B cell (primary cell): ENCODE measurements at regions not wholly inside any gene's neighbourhood (a gene's known extent, or its start where the extent isn't known, plus 50 kb on each side); places are given as distances from the start of the nearest gene placed in this dataset.

Experiments
- ATAC-seq: fragments of 200-7000 bp; cut with Tn5 transposase; one replicate; pipeline ENCODE4 v1.10.0; 2021; ENCODE audit warnings: low read depth, mild to moderate bottlenecking, moderate number of reproducible peaks, moderate library complexity
- CTCF ChIA-PET: fragments of 350-600 bp; sonication (Branson Sonifier 250); formaldehyde crosslinking; loops from one replicate; lab custom pipeline; 2021; ENCODE audit warnings: antibody characterized with exemption, inconsistent platforms; lab: Charles Lee
- POLR2A ChIA-PET: fragments of 350-600 bp; sonication (Branson Sonifier 250); formaldehyde crosslinking; loops from one replicate; lab custom pipeline; 2021; ENCODE audit warnings: antibody characterized with exemption; lab: Charles Lee
- DNase-seq: peaks from one replicate; pipeline ENCODE4 v3.0.0; 2013
- H2AFZ ChIP-seq: 2 replicates; pipeline ENCODE4 v1.6.1; 2012; ENCODE audit warnings: mild to moderate bottlenecking, low read depth, low read length; ENCODE audit not compliant: insufficient read depth, poor library complexity, severe bottlenecking
- H3K27ac ChIP-seq, 2 donors: 1 replicate in 1 of 2; 2 replicates in 1 of 2; pipeline ENCODE4 v1.5.1; 2012 to 2013; ENCODE audit warnings: low read length in 2 of 2, mild to moderate bottlenecking in 2 of 2, moderate library complexity in 1 of 2
- H3K27me3 ChIP-seq, 4 experiments: fragments of 200-600 bp in 1 of 4; sonication (generic) in 1 of 4; replicated peaks in 1 of 4; 1 replicate in 2 of 4; 2 replicates in 2 of 4; pipeline versions ENCODE4 v1.6.1 to v1.7.0; 2013 to 2016; ENCODE audit warnings: low read length in 3 of 4, mild to moderate bottlenecking in 2 of 4, mixed read lengths in 1 of 4, moderate library complexity in 1 of 4; ENCODE audit not compliant: insufficient read depth in 4 of 4, control insufficient read depth in 3 of 4; ENCODE audit errors: control extremely low read depth in 1 of 4
- H3K36me3 ChIP-seq, 2 experiments: replicated peaks in 1 of 2; 1 replicate in 1 of 2; 2 replicates in 1 of 2; pipeline versions ENCODE4 v1.6.1 to v1.7.1; 2013; ENCODE audit warnings: low read length in 1 of 2; ENCODE audit not compliant: insufficient read depth in 2 of 2, control insufficient read depth in 1 of 2; ENCODE audit errors: control extremely low read depth in 1 of 2, extremely low read depth in 1 of 2
- H3K4me1 ChIP-seq, 2 donors: fragments of 200-600 bp in 1 of 2; sonication (generic) in 1 of 2; 1 replicate in 1 of 2; 2 replicates in 1 of 2; pipeline versions ENCODE4 v1.5.1 to v1.6.1; 2013 to 2017; ENCODE audit warnings: low read length in 2 of 2; ENCODE audit not compliant: control insufficient read depth in 2 of 2, insufficient read depth in 2 of 2
- H3K4me2 ChIP-seq: replicated peaks from 2 replicates; pipeline ENCODE3; 2012; ENCODE audit warnings: mild to moderate bottlenecking, low read depth, low read length; ENCODE audit not compliant: poor library complexity, severe bottlenecking
- H3K4me3 ChIP-seq, 5 experiments: fragments of 200-600 bp in 1 of 5; sonication (generic) in 1 of 5; 1 replicate in 3 of 5; 2 replicates in 2 of 5; pipeline versions ENCODE4 v1.5.1 to v1.7.0; 2011 to 2016; ENCODE audit warnings: low read length in 4 of 5, mild to moderate bottlenecking in 4 of 5, low read depth in 2 of 5, control low read depth in 1 of 5, moderate library complexity in 1 of 5; ENCODE audit not compliant: insufficient read depth in 1 of 5; ENCODE audit errors: control extremely low read depth in 1 of 5, extremely low read depth in 1 of 5
- H3K79me2 ChIP-seq: fragments of 200-600 bp; sonication (generic); one replicate; pipeline ENCODE4 v1.6.0; 2016; ENCODE audit warnings: low read length; ENCODE audit not compliant: control insufficient read depth, insufficient read depth
- H3K9ac ChIP-seq: fragments of 200-600 bp; sonication (generic); 2 replicates; pipeline ENCODE4 v1.6.1; 2017; ENCODE audit warnings: mild to moderate bottlenecking, low read length, moderate library complexity
- H3K9me3 ChIP-seq, 3 donors: one replicate each; pipeline versions ENCODE4 v1.6.1 to v1.7.1; 2013; ENCODE audit warnings: low read length in 2 of 3; ENCODE audit not compliant: control insufficient read depth in 2 of 3, insufficient read depth in 1 of 3; ENCODE audit errors: control extremely low read depth in 1 of 3
- H4K20me1 ChIP-seq: 2 replicates; pipeline ENCODE4 v1.6.0; 2012; ENCODE audit warnings: mild to moderate bottlenecking, low read length; ENCODE audit not compliant: insufficient read depth, control insufficient read depth, poor library complexity, severe bottlenecking
- H3K27ac Mint-ChIP-seq: one replicate; pipeline ENCODE4 v1.8.0; 2021; ENCODE audit warnings: mixed read lengths
- H3K27me3 Mint-ChIP-seq: one replicate; pipeline ENCODE4 v1.8.0; 2021; ENCODE audit warnings: mixed read lengths
- H3K4me1 Mint-ChIP-seq: one replicate; pipeline ENCODE4 v1.8.0; 2021; ENCODE audit warnings: mixed read lengths
- H3K4me3 Mint-ChIP-seq: one replicate; pipeline ENCODE4 v1.8.0; 2021; ENCODE audit warnings: mixed read lengths
- H3K9me3 Mint-ChIP-seq: one replicate; pipeline ENCODE4 v1.8.0; 2022; ENCODE audit warnings: mixed read lengths; ENCODE audit not compliant: insufficient read depth
- CTCF ChIP-seq: fragments of 200-600 bp; IDR thresholded peaks from one replicate; pipeline ENCODE4 v1.8.0; 2022; ENCODE audit warnings: antibody characterized with exemption, mild to moderate bottlenecking
- EZH2 ChIP-seq: IDR thresholded peaks from 2 replicates; pipeline ENCODE4 v1.6.1; 2012; ENCODE audit warnings: borderline replicate concordance, low read depth, mild to moderate bottlenecking, moderate library complexity, low read length; ENCODE audit not compliant: insufficient read depth, poor library complexity, severe bottlenecking
- WGBS: methylation state at CpG from one replicate; pipeline ENCODE4 v1.1.5; 2013; ENCODE audit warnings: missing lambda C conversion rate; ENCODE audit not compliant: insufficient coverage; 5-methylcytosine and 5-hydroxymethylcytosine counted together
- intact Hi-C: fragments of 100-400 bp; cut with micrococcal nuclease; formaldehyde crosslinking; loops from one replicate; pipeline ENCODE4 v1.10.0; 2022

GRCh38 chr6:14231501-14232280 lies 114.1 kb downstream of the CD83 start:
- intact Hi-C loops, result no loop called here
- 97% methylated on average over 7 of the region's 7 CpGs for whole genome bisulfite sequencing
- Mint-ChIP-seq H3K9me3 (peaks cover 4% of the 10 kb centered on the region), H3K27me3 (no peaks in the 10 kb centered on the region), H3K27ac (no peak overlapping the region), H3K4me1 (peaks cover 50% of the 10 kb centered on the region), H3K4me3 (no peak overlapping the region)
- H3K4me3 ChIP-seq, result no peak overlapping the region
- no peak for ATAC-seq
- no peak overlapping the region for H3K9ac ChIP-seq
- no peaks in the 10 kb centered on the region for H4K20me1 ChIP-seq
- no peak overlapping the region for H2AFZ ChIP-seq
- no peaks in the 10 kb centered on the region for H3K9me3 ChIP-seq
- H3K27me3 ChIP-seq, result no peaks in the 10 kb centered on the region
- H3K4me1 ChIP-seq, result peaks cover 27 to 31% of the 10 kb centered on the region in 2 donors
- peaks cover 4% of the 10 kb centered on the region for H3K79me2 ChIP-seq
- H3K27ac ChIP-seq, result no peak overlapping the region
- DNase-seq, result no peak
- POLR2A ChIA-PET, result no interaction called here
- H3K4me2 ChIP-seq, result no peak overlapping the region
- CTCF ChIA-PET, result no interaction called here
- no peaks in the 10 kb centered on the region for H3K36me3 ChIP-seq
- TF ChIP-seq CTCF (no peak), EZH2 (no peak)

- intact Hi-C loops, result no loop called here
- Mint-ChIP-seq H3K4me3 (no peak overlapping the region), H3K4me1 (peaks cover 53% of the 10 kb centered on the region), H3K27me3 (no peaks in the 10 kb centered on the region), H3K27ac (no peak overlapping the region), H3K9me3 (peaks cover 4% of the 10 kb centered on the region)
- no peak for DNase-seq
- H2AFZ ChIP-seq, result no peak overlapping the region
- 100% methylated on average over 1 of the region's 2 CpGs for WGBS
- H3K79me2 ChIP-seq, result no peaks in the 10 kb centered on the region
- no peaks in the 10 kb centered on the region for H3K36me3 ChIP-seq
- ChIA-PET POLR2A (no interaction called here), CTCF (interaction anchor here (0.7 kb wide), 1 partner anchor 164 kb away, joined by 3 read pairs; no protein-coding TSS in a partner anchor)
- H4K20me1 ChIP-seq, result no peaks in the 10 kb centered on the region
- H3K4me1 ChIP-seq, result peaks cover 28 to 32% of the 10 kb centered on the region in 2 donors
- H3K4me2 ChIP-seq, result no peak overlapping the region
- no peak overlapping the region for H3K27ac ChIP-seq
- TF ChIP-seq EZH2 (no peak), CTCF (no peak)
- H3K4me3 ChIP-seq, result no peak overlapping the region
- H3K9me3 ChIP-seq, result no peaks in the 10 kb centered on the region
- H3K27me3 ChIP-seq, result no peaks in the 10 kb centered on the region
- no peak for ATAC-seq
- H3K9ac ChIP-seq, result no peak overlapping the region
Measured at GRCh38 chr6:14232889-14233288, 115.3 kb downstream of the CD83 start.
